Smooth muscle cell (in vitro differentiated cells): ENCODE measurements at regions not wholly inside any gene's neighbourhood (a gene's known extent, or its start where the extent isn't known, plus 50 kb on each side); places are given as distances from the start of the nearest gene placed in this dataset.
A peak's percentile ranks its signal among the peaks of the same experiment; 100 is the strongest.

Experiments used
- DNase-seq: peaks from one replicate; lab custom pipeline; 2025; ENCODE audit not compliant: unreplicated experiment; lab: John Stamatoyannopoulos, UW
- H2AFZ ChIP-seq: fragments of 200-600 bp; sonication (generic); 2 replicates; pipeline ENCODE4 v1.6.0; 2016; ENCODE audit warnings: antibody characterized with exemption, low read depth, mild to moderate bottlenecking
- H3F3A ChIP-seq: fragments of 200-600 bp; sonication (generic); 2 replicates; pipeline ENCODE4 v1.6.0; 2017; ENCODE audit warnings: antibody characterized with exemption, low read depth
- H3K27ac ChIP-seq: fragments of 200-600 bp; sonication (generic); 2 replicates; pipeline ENCODE4 v1.5.1; 2016; ENCODE audit warnings: low read depth, mild to moderate bottlenecking
- H3K27me3 ChIP-seq: fragments of 200-600 bp; sonication (generic); 2 replicates; pipeline ENCODE4 v1.6.1; 2016; ENCODE audit warnings: low read depth, mild to moderate bottlenecking
- H3K36me3 ChIP-seq: fragments of 200-600 bp; sonication (generic); 2 replicates; pipeline ENCODE4 v1.5.1; 2016; ENCODE audit warnings: low read depth
- H3K4me1 ChIP-seq: fragments of 200-600 bp; sonication (generic); 2 replicates; pipeline ENCODE4 v1.5.1; 2016; ENCODE audit warnings: low read depth
- H3K4me2 ChIP-seq: fragments of 200-600 bp; sonication (generic); 2 replicates; pipeline ENCODE4 v1.6.0; 2016; ENCODE audit warnings: mild to moderate bottlenecking
- H3K4me3 ChIP-seq: fragments of 200-600 bp; sonication (generic); 2 replicates; pipeline ENCODE4 v1.5.1; 2016; ENCODE audit warnings: mild to moderate bottlenecking
- H3K79me2 ChIP-seq: fragments of 200-600 bp; sonication (generic); 2 replicates; pipeline ENCODE4 v1.6.0; 2016; ENCODE audit warnings: low read depth, mild to moderate bottlenecking
- H3K9ac ChIP-seq: fragments of 200-600 bp; sonication (generic); 2 replicates; pipeline ENCODE4 v1.6.0; 2016; ENCODE audit warnings: low read depth
- H3K9me3 ChIP-seq: fragments of 200-600 bp; sonication (generic); replicated peaks from 2 replicates; pipeline ENCODE4 v1.5.1; 2016; ENCODE audit warnings: low read depth
- H4K20me1 ChIP-seq: fragments of 200-600 bp; sonication (generic); 2 replicates; pipeline ENCODE4 v1.6.0; 2016; ENCODE audit warnings: low read depth
- CTCF ChIP-seq: fragments of 200-600 bp; sonication (generic); IDR thresholded peaks from 2 replicates; pipeline ENCODE4 v1.5.1; 2017; ENCODE audit warnings: borderline replicate concordance, mild to moderate bottlenecking, antibody characterized with exemption; ENCODE audit not compliant: insufficient read depth, poor library complexity, severe bottlenecking
- WGBS: methylation state at CpG from one replicate; pipeline ENCODE4 v1.1.7; 2016; ENCODE audit warnings: low lambda C conversion rate; 5-methylcytosine and 5-hydroxymethylcytosine counted together

GRCh38 chr10:35794703-35795102 is 152.6 kb upstream of the FZD8 start:
- H3K4me1 ChIP-seq = no peaks in the 10 kb centered on the region
- no peak overlapping the region for H3K27ac ChIP-seq
- H3K36me3 ChIP-seq = no peaks in the 10 kb centered on the region
- no peak for DNase-seq
- TF ChIP-seq CTCF = no peak
- no peak overlapping the region for H3K4me3 ChIP-seq
- no peaks in the 10 kb centered on the region for H3K79me2 ChIP-seq
- no peaks in the 10 kb centered on the region for H3K27me3 ChIP-seq
- WGBS = 88% methylated on average over 11 of the region's 12 CpGs
- no peak overlapping the region for H3K4me2 ChIP-seq
- H3F3A ChIP-seq = no peaks in the 10 kb centered on the region
- H3K9me3 ChIP-seq = no peaks in the 10 kb centered on the region
- no peak overlapping the region for H3K9ac ChIP-seq
- H2AFZ ChIP-seq = no peak overlapping the region
- H4K20me1 ChIP-seq = no peaks in the 10 kb centered on the region

GRCh38 chr10:35792291-35792690 is 150.2 kb upstream of the FZD8 start:
- H3K4me3 ChIP-seq = no peak overlapping the region
- no peaks in the 10 kb centered on the region for H3K27me3 ChIP-seq
- WGBS = 61% methylated on average over 7 of the region's 7 CpGs
- no peaks in the 10 kb centered on the region for H3K9me3 ChIP-seq
- TF ChIP-seq CTCF = no peak
- H3K4me2 ChIP-seq = no peak overlapping the region
- no peaks in the 10 kb centered on the region for H4K20me1 ChIP-seq
- H3K9ac ChIP-seq = no peak overlapping the region
- no peaks in the 10 kb centered on the region for H3F3A ChIP-seq
- H3K36me3 ChIP-seq = no peaks in the 10 kb centered on the region
- DNase-seq = no peak
- H3K79me2 ChIP-seq = no peaks in the 10 kb centered on the region
- no peak overlapping the region for H2AFZ ChIP-seq
- H3K27ac ChIP-seq = no peak overlapping the region
- no peaks in the 10 kb centered on the region for H3K4me1 ChIP-seq

GRCh38 chr10:35789996-35790395 is 147.9 kb upstream of the FZD8 start:
- Histone ChIP-seq H3K27me3 (no peaks in the 10 kb centered on the region), H3K9me3 (no peaks in the 10 kb centered on the region), H3K79me2 (no peaks in the 10 kb centered on the region), H3K36me3 (no peaks in the 10 kb centered on the region), H3K4me2 (no peak overlapping the region), H3K27ac (peak overlapping the region; percentile 25), H3K4me3 (no peak overlapping the region), H3K9ac (no peak overlapping the region), H4K20me1 (no peaks in the 10 kb centered on the region), H3F3A (no peaks in the 10 kb centered on the region), H3K4me1 (no peaks in the 10 kb centered on the region), H2AFZ (no peak overlapping the region)
- no peak for DNase-seq
- WGBS = 62% methylated on average over 7 of the region's 7 CpGs
- TF ChIP-seq CTCF = no peak

GRCh38 chr10:35784751-35785150 is 142.7 kb upstream of the FZD8 start:
- H2AFZ ChIP-seq = no peak overlapping the region
- WGBS = 80% methylated on average over 5 of the region's 5 CpGs
- no peaks in the 10 kb centered on the region for H3K4me1 ChIP-seq
- H3K79me2 ChIP-seq = no peaks in the 10 kb centered on the region
- H3K4me2 ChIP-seq = no peak overlapping the region
- H4K20me1 ChIP-seq = no peaks in the 10 kb centered on the region
- H3K9ac ChIP-seq = no peak overlapping the region
- no peak overlapping the region for H3K4me3 ChIP-seq
- no peaks in the 10 kb centered on the region for H3F3A ChIP-seq
- no peaks in the 10 kb centered on the region for H3K9me3 ChIP-seq
- no peak overlapping the region for H3K27ac ChIP-seq
- no peaks in the 10 kb centered on the region for H3K36me3 ChIP-seq
- no peaks in the 10 kb centered on the region for H3K27me3 ChIP-seq
- TF ChIP-seq CTCF = no peak
- DNase-seq = no peak
